ENCODE measurements at regions not wholly inside any gene's neighbourhood (a gene's known extent, or its start where the extent isn't known, plus 50 kb on each side); places are given as distances from the start of the nearest gene placed in this dataset.

- no peaks in the 10 kb centered on the region for H3K9me3 Mint-ChIP-seq (ENCODE audit: unreplicated experiment)
Measured at GRCh38 chr2:212930556-212931260, 220.7 kb downstream of the IKZF2 start.

GRCh38 chr2:212929971-212930370 lies 221.4 kb downstream of the IKZF2 start:
- no peak overlapping the region for H3K27ac ChIP-seq (ENCODE audit: low read depth, low read length)
- FAIRE-seq (no peak), DNase-seq (ENCODE audit: low read depth) (no peak)
- Mint-ChIP-seq H3K27me3 (ENCODE audit: low read depth, unreplicated experiment) (no peaks in the 10 kb centered on the region), H3K9me3 (ENCODE audit: unreplicated experiment) (no peaks in the 10 kb centered on the region), H3K36me3 (ENCODE audit: low read depth, unreplicated experiment) (no peaks in the 10 kb centered on the region), H3K27ac (ENCODE audit: unreplicated experiment) (no peak overlapping the region), H3K4me3 (ENCODE audit: unreplicated experiment) (no peak overlapping the region), H3K4me1 (ENCODE audit: low read depth, unreplicated experiment) (peaks cover 2% of the 10 kb centered on the region)
- no peak overlapping the region for H3K4me3 ChIP-seq (ENCODE audit: insufficient read depth, low read depth, low read length)
- H3K36me3 ChIP-seq (ENCODE audit: insufficient read depth, low read length) = no peaks in the 10 kb centered on the region
- H3K9ac ChIP-seq (ENCODE audit: low read length) = no peak overlapping the region
- no peak overlapping the region for H2AFZ ChIP-seq (ENCODE audit: low read depth, low read length)
- no peaks in the 10 kb centered on the region for H3K79me2 ChIP-seq (ENCODE audit: insufficient read depth, low read length)
- TF ChIP-seq EZH2 (IDR thresholded peaks at IDR 0.05; ENCODE audit: insufficient read depth, low read length) (no peak), CTCF (IDR thresholded peaks at IDR 0.05; ENCODE audit: insufficient read depth, low read depth, low read length) (no peak)
- H3K27me3 ChIP-seq (ENCODE audit: insufficient read depth, low read length) = no peaks in the 10 kb centered on the region
- H3K4me2 ChIP-seq (ENCODE audit: low read length) = no peak overlapping the region
- no peaks in the 10 kb centered on the region for H3K4me1 ChIP-seq (ENCODE audit: insufficient read depth, low read length)
- no peaks in the 10 kb centered on the region for H4K20me1 ChIP-seq (ENCODE audit: insufficient read depth, low read length)
- no peaks in the 10 kb centered on the region for H3K9me3 ChIP-seq (ENCODE audit: insufficient read depth, low read depth, low read length)

More at GRCh38 chr2:212930556-212931260, 220.7 kb downstream of the IKZF2 start:
- Histone ChIP-seq H4K20me1 (ENCODE audit: insufficient read depth, low read length) (no peaks in the 10 kb centered on the region), H3K79me2 (ENCODE audit: insufficient read depth, low read length) (no peaks in the 10 kb centered on the region), H3K4me1 (ENCODE audit: insufficient read depth, low read length) (no peaks in the 10 kb centered on the region), H3K36me3 (ENCODE audit: insufficient read depth, low read length) (no peaks in the 10 kb centered on the region), H3K27me3 (ENCODE audit: insufficient read depth, low read length) (no peaks in the 10 kb centered on the region), H3K9ac (ENCODE audit: low read length) (no peak overlapping the region), H3K4me3 (ENCODE audit: insufficient read depth, low read depth, low read length) (no peak overlapping the region), H3K4me2 (ENCODE audit: low read length) (no peak overlapping the region), H2AFZ (ENCODE audit: low read depth, low read length) (no peak overlapping the region), H3K9me3 (ENCODE audit: insufficient read depth, low read depth, low read length) (no peaks in the 10 kb centered on the region), H3K27ac (ENCODE audit: low read depth, low read length) (no peak overlapping the region)
- FAIRE-seq (no peak), DNase-seq (ENCODE audit: low read depth) (no peak)
- no peaks in the 10 kb centered on the region for H3K36me3 Mint-ChIP-seq (ENCODE audit: low read depth, unreplicated experiment)
- no peak overlapping the region for H3K27ac Mint-ChIP-seq (ENCODE audit: unreplicated experiment)
- no peaks in the 10 kb centered on the region for H3K27me3 Mint-ChIP-seq (ENCODE audit: low read depth, unreplicated experiment)
- H3K4me3 Mint-ChIP-seq (ENCODE audit: unreplicated experiment) = no peak overlapping the region
- TF ChIP-seq CTCF (IDR thresholded peaks at IDR 0.05; ENCODE audit: insufficient read depth, low read depth, low read length) (no peak), EZH2 (IDR thresholded peaks at IDR 0.05; ENCODE audit: insufficient read depth, low read length) (no peak)
- H3K4me1 Mint-ChIP-seq (ENCODE audit: low read depth, unreplicated experiment) = peaks cover 2% of the 10 kb centered on the region

GRCh38 chr2:212929116-212929515 lies 222.3 kb downstream of the IKZF2 start:
- DNase-seq (ENCODE audit: low read depth) = no peak
- FAIRE-seq = no peak
- no peaks in the 10 kb centered on the region for H3K36me3 ChIP-seq (ENCODE audit: insufficient read depth, low read length)
- no peak overlapping the region for H3K4me2 ChIP-seq (ENCODE audit: low read length)
- TF ChIP-seq EZH2 (IDR thresholded peaks at IDR 0.05; ENCODE audit: insufficient read depth, low read length) = no peak
- TF ChIP-seq CTCF (IDR thresholded peaks at IDR 0.05; ENCODE audit: insufficient read depth, low read depth, low read length) = no peak
- H3K27me3 Mint-ChIP-seq (ENCODE audit: low read depth, unreplicated experiment) = no peaks in the 10 kb centered on the region
- no peaks in the 10 kb centered on the region for H3K79me2 ChIP-seq (ENCODE audit: insufficient read depth, low read length)
- no peaks in the 10 kb centered on the region for H3K9me3 ChIP-seq (ENCODE audit: insufficient read depth, low read depth, low read length)
- no peak overlapping the region for H3K27ac ChIP-seq (ENCODE audit: low read depth, low read length)
- peaks cover 2% of the 10 kb centered on the region for H3K4me1 Mint-ChIP-seq (ENCODE audit: low read depth, unreplicated experiment)
- no peak overlapping the region for H2AFZ ChIP-seq (ENCODE audit: low read depth, low read length)
- no peaks in the 10 kb centered on the region for H3K27me3 ChIP-seq (ENCODE audit: insufficient read depth, low read length)
- no peaks in the 10 kb centered on the region for H3K4me1 ChIP-seq (ENCODE audit: insufficient read depth, low read length)
- H3K4me3 ChIP-seq (ENCODE audit: insufficient read depth, low read depth, low read length) = no peak overlapping the region
- H4K20me1 ChIP-seq (ENCODE audit: insufficient read depth, low read length) = no peaks in the 10 kb centered on the region
- no peak overlapping the region for H3K27ac Mint-ChIP-seq (ENCODE audit: unreplicated experiment)
- H3K36me3 Mint-ChIP-seq (ENCODE audit: low read depth, unreplicated experiment) = no peaks in the 10 kb centered on the region
- no peak overlapping the region for H3K9ac ChIP-seq (ENCODE audit: low read length)
- no peaks in the 10 kb centered on the region for H3K9me3 Mint-ChIP-seq (ENCODE audit: unreplicated experiment)
- no peak overlapping the region for H3K4me3 Mint-ChIP-seq (ENCODE audit: unreplicated experiment)
